ENCODE measurements at regions not wholly inside any gene's neighbourhood (a gene's known extent, or its start where the extent isn't known, plus 50 kb on each side); places are given as distances from the start of the nearest gene placed in this dataset.
"Not testable (repeated sequence)": the region's sequence is repeated elsewhere in the genome, so short reads cannot be mapped to it uniquely, and the experiment has no call there.

- Histone ChIP-seq H3K27me3 (no peaks in the 10 kb centered on the region), H3K9me3 (no peaks in the 10 kb centered on the region), H3K4me1 (ENCODE audit: control insufficient read depth in 1 of 2, insufficient read depth in 1 of 2, low read depth in 1 of 2, low read length in 1 of 2) (no peaks in the 10 kb centered on the region), H3K4me3 (ENCODE audit: low read depth in 1 of 2, low read length in 1 of 2) (no peak overlapping the region), H3K27ac (no peak overlapping the region), H3K36me3 (no peaks in the 10 kb centered on the region)
- no peak for TF ChIP-seq CTCF (IDR thresholded peaks at IDR 0.05)
Measured at GRCh38 chr4:42767669-42768068, 110.8 kb upstream of the ATP8A1 start.

- Histone ChIP-seq H3K36me3 (no peaks in the 10 kb centered on the region), H3K4me1 (ENCODE audit: control insufficient read depth in 1 of 2, insufficient read depth in 1 of 2, low read depth in 1 of 2, low read length in 1 of 2) (peaks cover 0 to 2% of the 10 kb centered on the region in 2 experiments), H3K27me3 (no peaks in the 10 kb centered on the region), H3K4me3 (ENCODE audit: low read depth in 1 of 2, low read length in 1 of 2) (no peak overlapping the region), H3K27ac (no peak overlapping the region), H3K9me3 (no peaks in the 10 kb centered on the region)
- TF ChIP-seq CTCF (IDR thresholded peaks at IDR 0.05): no peak
Measured at GRCh38 chr4:42761804-42762203, 104.9 kb upstream of the ATP8A1 start.

- not testable (repeated sequence) for H3K9me3 ChIP-seq; H3K36me3 ChIP-seq; H3K27me3 ChIP-seq; H3K4me3 ChIP-seq (ENCODE audit: low read depth in 1 of 2, low read length in 1 of 2); H3K4me1 ChIP-seq (ENCODE audit: control insufficient read depth in 1 of 2, insufficient read depth in 1 of 2, low read depth in 1 of 2, low read length in 1 of 2); H3K27ac ChIP-seq
Measured at GRCh38 chr4:42754965-42755364, 98.1 kb upstream of the ATP8A1 start.

- H3K27ac ChIP-seq: no peak overlapping the region
- no peaks in the 10 kb centered on the region for H3K27me3 ChIP-seq
- peaks cover 10 to 28% of the 10 kb centered on the region in 2 experiments for H3K4me1 ChIP-seq (ENCODE audit: control insufficient read depth in 1 of 2, insufficient read depth in 1 of 2, low read depth in 1 of 2, low read length in 1 of 2)
- no peaks in the 10 kb centered on the region for H3K9me3 ChIP-seq
- TF ChIP-seq CTCF (IDR thresholded peaks at IDR 0.05): no peak
- H3K4me3 ChIP-seq (ENCODE audit: low read depth in 1 of 2, low read length in 1 of 2): no peak overlapping the region
- H3K36me3 ChIP-seq: no peaks in the 10 kb centered on the region
Measured at GRCh38 chr4:42751587-42751986, 94.7 kb upstream of the ATP8A1 start.

GRCh38 chr4:42750856-42751255 lies 94.0 kb upstream of the ATP8A1 start:
- no peaks in the 10 kb centered on the region for H3K27me3 ChIP-seq
- no peak overlapping the region for H3K4me3 ChIP-seq (ENCODE audit: low read depth in 1 of 2, low read length in 1 of 2)
- no peak overlapping the region for H3K27ac ChIP-seq
- TF ChIP-seq CTCF (IDR thresholded peaks at IDR 0.05): no peak
- peaks cover 10 to 27% of the 10 kb centered on the region in 2 experiments for H3K4me1 ChIP-seq (ENCODE audit: control insufficient read depth in 1 of 2, insufficient read depth in 1 of 2, low read depth in 1 of 2, low read length in 1 of 2)
- no peaks in the 10 kb centered on the region for H3K9me3 ChIP-seq
- no peaks in the 10 kb centered on the region for H3K36me3 ChIP-seq

- Histone ChIP-seq H3K27me3 (no peaks in the 10 kb centered on the region), H3K4me1 (ENCODE audit: control insufficient read depth in 1 of 2, insufficient read depth in 1 of 2, low read depth in 1 of 2, low read length in 1 of 2) (peaks cover 10 to 27% of the 10 kb centered on the region in 2 experiments), H3K27ac (no peak overlapping the region), H3K36me3 (no peaks in the 10 kb centered on the region), H3K4me3 (ENCODE audit: low read depth in 1 of 2, low read length in 1 of 2) (no peak overlapping the region), H3K9me3 (no peaks in the 10 kb centered on the region)
- no peak for TF ChIP-seq CTCF (IDR thresholded peaks at IDR 0.05)
Measured at GRCh38 chr4:42750091-42750490, 93.2 kb upstream of the ATP8A1 start.
